Mesothelial cell of epicardium (in vitro differentiated cells): ENCODE measurements at regions not wholly inside any gene's neighbourhood (a gene's known extent, or its start where the extent isn't known, plus 50 kb on each side); places are given as distances from the start of the nearest gene placed in this dataset.

Source experiments
- DNase-seq, 2 experiments: peaks; one replicate each; pipeline ENCODE4 v3.0.0; 2021; ENCODE audit warnings: low spot score in 2 of 2; ENCODE audit not compliant: unreplicated experiment in 2 of 2
- H3K27ac Mint-ChIP-seq: 2 replicates; pipeline ENCODE4 v1.8.0; 2021; ENCODE audit warnings: mixed read lengths
- H3K27me3 Mint-ChIP-seq: 2 replicates; pipeline ENCODE4 v1.8.0; 2021; ENCODE audit warnings: low read depth, mixed read lengths
- H3K36me3 Mint-ChIP-seq: 2 replicates; pipeline ENCODE4 v1.8.0; 2021; ENCODE audit warnings: mixed read lengths
- H3K4me1 Mint-ChIP-seq: 2 replicates; pipeline ENCODE4 v1.8.0; 2021; ENCODE audit warnings: mixed read lengths
- H3K4me3 Mint-ChIP-seq: 2 replicates; pipeline ENCODE4 v1.8.0; 2021; ENCODE audit warnings: mild to moderate bottlenecking, moderate library complexity, mixed read lengths
- H3K9me3 Mint-ChIP-seq: 2 replicates; pipeline ENCODE4 v1.8.0; 2021; ENCODE audit warnings: mixed read lengths
- TF ChIP-seq, protein P1 (sequence below): fragments of 200-600 bp; sonication (generic); IDR thresholded peaks from one replicate; pipeline ENCODE4 v1.5.0; 2021; ENCODE audit warnings: antibody characterized with exemption; ENCODE audit not compliant: unreplicated experiment

GRCh38 chr13:34001389-34001788 lies 183.4 kb downstream of the RFC3 start:
- no peaks in the 10 kb centered on the region for H3K36me3 Mint-ChIP-seq
- H3K9me3 Mint-ChIP-seq: no peaks in the 10 kb centered on the region
- no peak for DNase-seq
- TF ChIP-seq, protein P1, sequence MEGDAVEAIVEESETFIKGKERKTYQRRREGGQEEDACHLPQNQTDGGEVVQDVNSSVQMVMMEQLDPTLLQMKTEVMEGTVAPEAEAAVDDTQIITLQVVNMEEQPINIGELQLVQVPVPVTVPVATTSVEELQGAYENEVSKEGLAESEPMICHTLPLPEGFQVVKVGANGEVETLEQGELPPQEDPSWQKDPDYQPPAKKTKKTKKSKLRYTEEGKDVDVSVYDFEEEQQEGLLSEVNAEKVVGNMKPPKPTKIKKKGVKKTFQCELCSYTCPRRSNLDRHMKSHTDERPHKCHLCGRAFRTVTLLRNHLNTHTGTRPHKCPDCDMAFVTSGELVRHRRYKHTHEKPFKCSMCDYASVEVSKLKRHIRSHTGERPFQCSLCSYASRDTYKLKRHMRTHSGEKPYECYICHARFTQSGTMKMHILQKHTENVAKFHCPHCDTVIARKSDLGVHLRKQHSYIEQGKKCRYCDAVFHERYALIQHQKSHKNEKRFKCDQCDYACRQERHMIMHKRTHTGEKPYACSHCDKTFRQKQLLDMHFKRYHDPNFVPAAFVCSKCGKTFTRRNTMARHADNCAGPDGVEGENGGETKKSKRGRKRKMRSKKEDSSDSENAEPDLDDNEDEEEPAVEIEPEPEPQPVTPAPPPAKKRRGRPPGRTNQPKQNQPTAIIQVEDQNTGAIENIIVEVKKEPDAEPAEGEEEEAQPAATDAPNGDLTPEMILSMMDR: no peak
- no peak overlapping the region for H3K27ac Mint-ChIP-seq
- peaks cover 47% of the 10 kb centered on the region for H3K4me1 Mint-ChIP-seq
- H3K4me3 Mint-ChIP-seq: no peak overlapping the region
- peaks cover 3% of the 10 kb centered on the region for H3K27me3 Mint-ChIP-seq

GRCh38 chr13:34002141-34002540 lies 184.2 kb downstream of the RFC3 start:
- TF ChIP-seq, protein P1: no peak
- Mint-ChIP-seq H3K27ac (no peak overlapping the region), H3K27me3 (peaks cover 3% of the 10 kb centered on the region), H3K36me3 (no peaks in the 10 kb centered on the region), H3K4me3 (no peak overlapping the region), H3K4me1 (peaks cover 50% of the 10 kb centered on the region), H3K9me3 (no peaks in the 10 kb centered on the region)
- no peak for DNase-seq

- no peak overlapping the region for H3K4me3 Mint-ChIP-seq
- no peaks in the 10 kb centered on the region for H3K9me3 Mint-ChIP-seq
- TF ChIP-seq, protein P1: no peak
- H3K36me3 Mint-ChIP-seq: no peaks in the 10 kb centered on the region
- peaks cover 50% of the 10 kb centered on the region for H3K4me1 Mint-ChIP-seq
- no peak for DNase-seq
- H3K27me3 Mint-ChIP-seq: peaks cover 3% of the 10 kb centered on the region
- H3K27ac Mint-ChIP-seq: no peak overlapping the region
Observed at GRCh38 chr13:34002924-34003323, 185.0 kb downstream of the RFC3 start.

GRCh38 chr13:34003656-34004055 lies 185.7 kb downstream of the RFC3 start:
- peaks cover 50% of the 10 kb centered on the region for H3K4me1 Mint-ChIP-seq
- peaks cover 3% of the 10 kb centered on the region for H3K27me3 Mint-ChIP-seq
- H3K27ac Mint-ChIP-seq: no peak overlapping the region
- DNase-seq: no peak
- no peak overlapping the region for H3K4me3 Mint-ChIP-seq
- H3K36me3 Mint-ChIP-seq: no peaks in the 10 kb centered on the region
- no peaks in the 10 kb centered on the region for H3K9me3 Mint-ChIP-seq
- TF ChIP-seq, protein P1: no peak

DNA sequence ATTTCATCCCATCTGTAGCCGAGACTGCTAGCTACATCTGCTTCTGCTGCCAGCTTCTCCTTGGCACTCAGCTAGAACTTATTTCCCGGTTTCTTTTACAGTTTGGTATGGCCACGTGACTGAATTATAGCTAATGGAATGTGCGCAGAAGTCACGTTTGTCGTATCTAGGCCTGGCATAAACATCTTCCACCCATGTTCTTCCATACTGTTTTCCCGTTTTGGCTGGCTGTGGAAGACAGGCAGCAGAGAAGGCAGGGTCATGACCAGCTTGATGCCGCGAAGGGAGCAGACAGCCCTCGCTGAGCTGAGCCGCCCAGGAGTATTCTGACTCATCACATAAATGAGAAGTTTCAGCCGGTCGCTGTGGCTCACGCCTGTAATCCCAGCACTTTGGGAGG lies 186.7 kb downstream of the RFC3 start:
- Mint-ChIP-seq H3K27me3 (peaks cover 3% of the 10 kb centered on the region), H3K27ac (no peak overlapping the region), H3K4me1 (peaks cover 47% of the 10 kb centered on the region), H3K36me3 (no peaks in the 10 kb centered on the region), H3K4me3 (no peak overlapping the region), H3K9me3 (no peaks in the 10 kb centered on the region)
- DNase-seq: no peak
- TF ChIP-seq, protein P1: no peak

GRCh38 chr13:34006011-34006410 lies 188.1 kb downstream of the RFC3 start:
- Mint-ChIP-seq H3K27ac (peak overlapping the region; percentile 27), H3K27me3 (peaks cover 3% of the 10 kb centered on the region), H3K9me3 (no peaks in the 10 kb centered on the region), H3K4me1 (peaks cover 42% of the 10 kb centered on the region), H3K4me3 (no peak overlapping the region), H3K36me3 (no peaks in the 10 kb centered on the region)
- DNase-seq: no peak
- TF ChIP-seq, protein P1: no peak
